IMR-90 (cell line): ENCODE measurements at regions not wholly inside any gene's neighbourhood (a gene's known extent, or its start where the extent isn't known, plus 50 kb on each side); places are given as distances from the start of the nearest gene placed in this dataset.

Source experiments
- ATAC-seq: fragments of 200-7000 bp; cut with Tn5 transposase; 2 replicates; pipeline ENCODE4 v1.9.1; 2020; ENCODE audit warnings: low read depth, mild to moderate bottlenecking, moderate library complexity
- BruUV-seq: library from RNA; stranded (reverse); fragments of 400-500 nt; replicated peaks from 2 replicates; lab custom pipeline; 2021; lab: Mats Ljungman, UMichigan
- CTCF ChIA-PET: fragments of 300-600 bp; formaldehyde crosslinking; extraction: SDS; loops from one replicate; lab custom pipeline; 2021; ENCODE audit warnings: antibody characterized with exemption; lab: Yijun Ruan, JAX
- POLR2A ChIA-PET: fragments of 300-600 bp; sonication (Branson Sonifier 250); formaldehyde crosslinking; loops from one replicate; lab custom pipeline; 2022; ENCODE audit warnings: antibody characterized with exemption; ENCODE audit not compliant: unreplicated experiment; lab: Charles Lee
- DNase-seq: peaks from one replicate; pipeline ENCODE4 v3.0.0; 2013
- H2AFZ ChIP-seq: replicated peaks from 2 replicates; pipeline ENCODE3; 2013; ENCODE audit warnings: low read length, mild to moderate bottlenecking; ENCODE audit not compliant: poor library complexity
- H2AK5ac ChIP-seq: 2 replicates; pipeline ENCODE4 v1.6.1; 2013; ENCODE audit warnings: low read depth, low read length, inconsistent platforms
- H2AK9ac ChIP-seq: replicated peaks from 2 replicates; pipeline ENCODE3; 2013; ENCODE audit warnings: mild to moderate bottlenecking, low read depth, low read length, moderate library complexity; ENCODE audit not compliant: poor library complexity
- H2BK120ac ChIP-seq: 2 replicates; pipeline ENCODE4 v1.6.1; 2013; ENCODE audit warnings: low read depth, low read length, inconsistent platforms
- H2BK15ac ChIP-seq: 3 replicates; pipeline ENCODE4 v1.6.1; 2013; ENCODE audit warnings: low read depth, low read length, inconsistent platforms
- H2BK20ac ChIP-seq: 2 replicates; pipeline ENCODE4 v1.6.1; 2013; ENCODE audit warnings: low read depth, mild to moderate bottlenecking, inconsistent platforms, low read length, moderate library complexity
- H2BK5ac ChIP-seq: 2 replicates; pipeline ENCODE4 v1.6.1; 2013; ENCODE audit warnings: mild to moderate bottlenecking, low read depth, low read length, inconsistent platforms; ENCODE audit not compliant: poor library complexity, severe bottlenecking
- H3K14ac ChIP-seq: replicated peaks from 2 replicates; pipeline ENCODE4 v1.6.1; 2013; ENCODE audit warnings: low read depth, low read length, inconsistent platforms
- H3K18ac ChIP-seq: 2 replicates; pipeline ENCODE4 v1.6.1; 2013; ENCODE audit warnings: low read depth, low read length, control low read depth
- H3K23ac ChIP-seq: 2 replicates; pipeline ENCODE4 v1.6.1; 2013; ENCODE audit warnings: low read depth, low read length, inconsistent platforms
- H3K27ac ChIP-seq: 2 replicates; pipeline ENCODE4 v1.5.1; 2013; ENCODE audit warnings: mild to moderate bottlenecking, control low read depth, low read length; ENCODE audit not compliant: insufficient read depth
- H3K27me3 ChIP-seq: 2 replicates; pipeline ENCODE4 v1.6.1; 2013; ENCODE audit warnings: low read length; ENCODE audit not compliant: control insufficient read depth, insufficient read depth
- H3K36me3 ChIP-seq: 2 replicates; pipeline ENCODE4 v1.6.1; 2013; ENCODE audit warnings: low read length, mixed read lengths; ENCODE audit not compliant: control insufficient read depth, insufficient read depth
- H3K4ac ChIP-seq: 2 replicates; pipeline ENCODE4 v1.6.1; 2013; ENCODE audit warnings: low read depth, low read length, inconsistent platforms
- H3K4me1 ChIP-seq: 2 replicates; pipeline ENCODE4 v1.6.1; 2013; ENCODE audit warnings: low read length, mixed read lengths; ENCODE audit not compliant: control insufficient read depth, insufficient read depth
- H3K4me2 ChIP-seq: 2 replicates; pipeline ENCODE4 v1.6.1; 2013; ENCODE audit warnings: low read depth, mild to moderate bottlenecking, control low read depth, low read length, moderate library complexity
- H3K4me3 ChIP-seq: 2 replicates; pipeline ENCODE4 v1.5.1; 2013; ENCODE audit warnings: low read depth, mild to moderate bottlenecking, control low read depth, low read length, moderate library complexity; ENCODE audit not compliant: insufficient read depth
- H3K56ac ChIP-seq: 2 replicates; pipeline ENCODE4 v1.6.1; 2013; ENCODE audit warnings: low read length, inconsistent platforms; ENCODE audit not compliant: insufficient read depth; ENCODE audit errors: extremely low read depth
- H3K79me1 ChIP-seq, 2 experiments: 2 replicates each; pipeline ENCODE4 v1.6.1; 2013; ENCODE audit warnings: low read length in 2 of 2, inconsistent platforms in 1 of 2, low read depth in 1 of 2
- H3K9ac ChIP-seq: 2 replicates; pipeline ENCODE4 v1.6.1; 2013; ENCODE audit warnings: low read depth, low read length, control low read depth
- H3K9me1 ChIP-seq: 2 replicates; pipeline ENCODE4 v1.6.1; 2013; ENCODE audit warnings: low read length, inconsistent platforms; ENCODE audit not compliant: insufficient read depth
- H3K9me3 ChIP-seq: 2 replicates; pipeline ENCODE4 v1.6.1; 2013; ENCODE audit warnings: low read length; ENCODE audit not compliant: control insufficient read depth, insufficient read depth
- H4K20me1 ChIP-seq: 2 replicates; pipeline ENCODE4 v1.6.1; 2013; ENCODE audit warnings: low read length, inconsistent platforms; ENCODE audit not compliant: insufficient read depth
- H4K5ac ChIP-seq: 2 replicates; pipeline ENCODE4 v1.6.1; 2013; ENCODE audit warnings: mild to moderate bottlenecking, low read depth, low read length, control low read depth
- H4K8ac ChIP-seq, 2 experiments: 2 replicates each; pipeline ENCODE4 v1.6.1; 2013; ENCODE audit warnings: low read depth in 2 of 2, low read length in 2 of 2, control low read depth in 1 of 2, inconsistent platforms in 1 of 2
- H4K91ac ChIP-seq: 2 replicates; pipeline ENCODE4 v1.6.1; 2013; ENCODE audit warnings: low read depth, low read length, inconsistent platforms; ENCODE audit not compliant: insufficient read depth
- RCOR1 ChIP-seq: IDR thresholded peaks from 2 replicates; pipeline ENCODE4 v1.6.1; 2012; ENCODE audit warnings: mild to moderate bottlenecking, low read length, improper control_type of control experiment; ENCODE audit not compliant: insufficient replicate concordance
- WGBS, 2 experiments: methylation state at CpG; one replicate each; pipeline versions ENCODE4 v1.1.5 to v1.1.7; 2013; ENCODE audit warnings: missing lambda C conversion rate in 2 of 2; ENCODE audit not compliant: insufficient read length in 1 of 2; ENCODE audit errors: extremely low coverage in 2 of 2; 5-methylcytosine and 5-hydroxymethylcytosine counted together
- dilution Hi-C: fragments of 300-500 bp; cut with HindIII; formaldehyde crosslinking; loops from one replicate; pipeline ENCODE4 v1.14.3; 2018; ENCODE audit warnings: low sequenced_read_pairs; ENCODE audit not compliant: unreplicated experiment
- in situ Hi-C: fragments of 300-500 bp; cut with MboI; formaldehyde crosslinking; loops from 3 replicates; pipeline ENCODE4 v1.14.3; 2019; ENCODE audit warnings: low sequenced_read_pairs, inconsistent platforms, mixed read lengths
- intact Hi-C: fragments of 100-400 bp; cut with micrococcal nuclease; formaldehyde crosslinking; loops from 2 replicates; pipeline ENCODE4 v1.10.0; 2022
- TF ChIP-seq, protein P1 (sequence below): fragments of 150-350 bp; IDR thresholded peaks from 2 replicates; pipeline ENCODE4 v1.6.1; 2017; ENCODE audit warnings: mild to moderate bottlenecking, antibody characterized with exemption, low read length, low read depth
- TF ChIP-seq, protein P2 (sequence below): conservative IDR thresholded peaks from 2 replicates; pipeline ENCODE4 v1.5.1; 2012; ENCODE audit warnings: mild to moderate bottlenecking, low read depth, low read length, improper control_type of control experiment

- no peak overlapping the region for H3K27ac ChIP-seq
- H2BK5ac ChIP-seq = no peak overlapping the region
- H3K9ac ChIP-seq = no peak overlapping the region
- no peak overlapping the region for H3K4ac ChIP-seq
- no peak overlapping the region for H4K91ac ChIP-seq
- ATAC-seq (no peak), DNase-seq (no peak)
- no peak overlapping the region for H2AK9ac ChIP-seq
- H3K9me3 ChIP-seq = no peaks in the 10 kb centered on the region
- no peaks in the 10 kb centered on the region for H4K20me1 ChIP-seq
- dilution Hi-C loops = no loop called here
- no peak overlapping the region for H2BK20ac ChIP-seq
- CTCF ChIA-PET = no interaction called here
- H3K36me3 ChIP-seq = no peaks in the 10 kb centered on the region
- in situ Hi-C loops = no loop called here
- H2BK120ac ChIP-seq = no peak overlapping the region
- no peaks in the 10 kb centered on the region for H3K9me1 ChIP-seq
- H2AK5ac ChIP-seq = no peak overlapping the region
- BruUV-seq = no TSS peak
- H3K56ac ChIP-seq = no peak overlapping the region
- no peak overlapping the region for H3K4me2 ChIP-seq
- H3K4me1 ChIP-seq = no peaks in the 10 kb centered on the region
- no peaks in the 10 kb centered on the region for H3K79me1 ChIP-seq
- no peak overlapping the region for H4K5ac ChIP-seq
- no peak overlapping the region for H3K23ac ChIP-seq
- no peak overlapping the region for H4K8ac ChIP-seq
- POLR2A ChIA-PET = no interaction called here
- no peak for TF ChIP-seq RCOR1
- TF ChIP-seq, protein P1, sequence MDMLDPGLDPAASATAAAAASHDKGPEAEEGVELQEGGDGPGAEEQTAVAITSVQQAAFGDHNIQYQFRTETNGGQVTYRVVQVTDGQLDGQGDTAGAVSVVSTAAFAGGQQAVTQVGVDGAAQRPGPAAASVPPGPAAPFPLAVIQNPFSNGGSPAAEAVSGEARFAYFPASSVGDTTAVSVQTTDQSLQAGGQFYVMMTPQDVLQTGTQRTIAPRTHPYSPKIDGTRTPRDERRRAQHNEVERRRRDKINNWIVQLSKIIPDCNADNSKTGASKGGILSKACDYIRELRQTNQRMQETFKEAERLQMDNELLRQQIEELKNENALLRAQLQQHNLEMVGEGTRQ = no peak
- TF ChIP-seq, protein P2, sequence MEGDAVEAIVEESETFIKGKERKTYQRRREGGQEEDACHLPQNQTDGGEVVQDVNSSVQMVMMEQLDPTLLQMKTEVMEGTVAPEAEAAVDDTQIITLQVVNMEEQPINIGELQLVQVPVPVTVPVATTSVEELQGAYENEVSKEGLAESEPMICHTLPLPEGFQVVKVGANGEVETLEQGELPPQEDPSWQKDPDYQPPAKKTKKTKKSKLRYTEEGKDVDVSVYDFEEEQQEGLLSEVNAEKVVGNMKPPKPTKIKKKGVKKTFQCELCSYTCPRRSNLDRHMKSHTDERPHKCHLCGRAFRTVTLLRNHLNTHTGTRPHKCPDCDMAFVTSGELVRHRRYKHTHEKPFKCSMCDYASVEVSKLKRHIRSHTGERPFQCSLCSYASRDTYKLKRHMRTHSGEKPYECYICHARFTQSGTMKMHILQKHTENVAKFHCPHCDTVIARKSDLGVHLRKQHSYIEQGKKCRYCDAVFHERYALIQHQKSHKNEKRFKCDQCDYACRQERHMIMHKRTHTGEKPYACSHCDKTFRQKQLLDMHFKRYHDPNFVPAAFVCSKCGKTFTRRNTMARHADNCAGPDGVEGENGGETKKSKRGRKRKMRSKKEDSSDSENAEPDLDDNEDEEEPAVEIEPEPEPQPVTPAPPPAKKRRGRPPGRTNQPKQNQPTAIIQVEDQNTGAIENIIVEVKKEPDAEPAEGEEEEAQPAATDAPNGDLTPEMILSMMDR = no peak
- no peak overlapping the region for H3K4me3 ChIP-seq
- H2AFZ ChIP-seq = no peak overlapping the region
- no peak overlapping the region for H3K18ac ChIP-seq
- no peak overlapping the region for H2BK15ac ChIP-seq
- no peak overlapping the region for H3K14ac ChIP-seq
- H3K27me3 ChIP-seq = no peaks in the 10 kb centered on the region
- intact Hi-C loops = no loop called here
- WGBS, 2 experiments = no CpG with 5 or more reads among the region's 1 CpG
Measured at GRCh38 chr15:31830591-31830990, 199.7 kb upstream of the CHRNA7 start.
